K562 (cell line): ENCODE measurements at regions not wholly inside any gene's neighbourhood (a gene's known extent, or its start where the extent isn't known, plus 50 kb on each side); places are given as distances from the start of the nearest gene placed in this dataset.

ENCODE experiments used
- ATAC-seq: fragments of 200-7000 bp; cut with Tn5 transposase; 3 replicates; pipeline ENCODE4 v1.9.1; 2020; ENCODE audit warnings: moderate library complexity
- BruUV-seq: library from RNA; stranded (reverse); fragments of 400-500 nt; replicated peaks from 2 replicates; lab custom pipeline; 2021; lab: Mats Ljungman, UMichigan
- CTCF ChIA-PET: fragments of 300-600 bp; formaldehyde crosslinking; extraction: SDS; loops from one replicate; lab custom pipeline; 2021; ENCODE audit warnings: low intra/inter-chr PET ratio; lab: Yijun Ruan, JAX
- POLR2A ChIA-PET: fragments of 300-600, 350-650 bp; sonication (Branson Sonifier 250); formaldehyde crosslinking; extraction: SDS; loops from one replicate; lab custom pipeline; 2021; ENCODE audit warnings: antibody characterized with exemption, inconsistent platforms; lab: Yijun Ruan, JAX
- DNase-seq, 4 experiments: peaks; one replicate each; pipeline versions ENCODE4 v3.0.0 to v3.0.0-alpha.2; 2011 to 2018; ENCODE audit warnings: low spot score in 3 of 4, mixed read lengths in 3 of 4; ENCODE audit errors: extremely low read depth in 1 of 4
- FAIRE-seq: peaks from 2 replicates; lab custom pipeline; 2011; peaks lifted over from hg19 to GRCh38; lab: Jason Lieb, UNC
- H2AFZ ChIP-seq: 2 replicates; pipeline ENCODE4 v1.6.0; 2011; ENCODE audit warnings: low read depth, low read length, control low read depth, inconsistent platforms
- H3K27ac ChIP-seq: fragments of 200-600 bp; 3 replicates; pipeline ENCODE4 v1.8.0; 2011; ENCODE audit warnings: low read depth, mild to moderate bottlenecking, control low read depth, inconsistent platforms, low read length, moderate library complexity, mixed read lengths; ENCODE audit errors: extremely low read depth
- H3K27me3 ChIP-seq, 2 experiments: fragments of 300-600 bp in 1 of 2; 2 replicates in 1 of 2; 3 replicates in 1 of 2; pipeline versions ENCODE4 v1.6.0 to v1.8.0; 2011; ENCODE audit warnings: inconsistent platforms in 2 of 2, low read length in 2 of 2, mild to moderate bottlenecking in 1 of 2, mixed read lengths in 1 of 2, moderate library complexity in 1 of 2; ENCODE audit not compliant: control insufficient read depth in 2 of 2, insufficient read depth in 2 of 2
- H3K36me3 ChIP-seq: fragments of 300-600 bp; 3 replicates; pipeline ENCODE4 v1.8.0; 2011; ENCODE audit warnings: mild to moderate bottlenecking, low read length, inconsistent platforms; ENCODE audit not compliant: control insufficient read depth, insufficient read depth
- H3K4me1 ChIP-seq, 2 experiments: fragments of 200-600 bp in 1 of 2; replicated peaks in 1 of 2; 2 replicates in 1 of 2; 3 replicates in 1 of 2; pipeline versions ENCODE4 v1.5.1 to v1.8.0; 2011; ENCODE audit warnings: inconsistent platforms in 2 of 2, low read length in 2 of 2, mild to moderate bottlenecking in 1 of 2, mixed read lengths in 1 of 2, moderate library complexity in 1 of 2; ENCODE audit not compliant: control insufficient read depth in 2 of 2, insufficient read depth in 2 of 2
- H3K4me2 ChIP-seq: 2 replicates; pipeline ENCODE4 v1.6.1; 2011; ENCODE audit warnings: low read length, control low read depth, inconsistent platforms, mixed read lengths; ENCODE audit not compliant: insufficient read depth
- H3K4me3 ChIP-seq: fragments of 200-600 bp; sonication (generic), shearing (Covaris generic); 2 replicates; pipeline ENCODE4 v1.5.1; 2016; ENCODE audit warnings: control low read depth, inconsistent platforms
- H3K79me2 ChIP-seq: fragments of 200-600 bp; 3 replicates; pipeline ENCODE4 v1.8.0; 2011; ENCODE audit warnings: low read length, inconsistent platforms; ENCODE audit not compliant: control insufficient read depth, insufficient read depth
- H3K9ac ChIP-seq, 2 experiments: 2 replicates each; pipeline versions ENCODE4 v1.6.0 to v1.6.1; 2011; ENCODE audit warnings: low read depth in 2 of 2, low read length in 2 of 2, control low read depth in 1 of 2, inconsistent platforms in 1 of 2, mild to moderate bottlenecking in 1 of 2, mixed read lengths in 1 of 2; ENCODE audit not compliant: insufficient read depth in 1 of 2
- H3K9me1 ChIP-seq: one replicate; pipeline ENCODE4 v1.6.0; 2011; ENCODE audit warnings: inconsistent platforms, mild to moderate bottlenecking, low read length, moderate library complexity; ENCODE audit not compliant: control insufficient read depth, insufficient read depth
- H3K9me3 ChIP-seq: replicated peaks from 2 replicates; pipeline ENCODE4 v1.5.1; 2011; ENCODE audit warnings: low read depth, low read length, inconsistent platforms; ENCODE audit not compliant: control insufficient read depth, insufficient read depth
- H4K20me1 ChIP-seq: replicated peaks from 2 replicates; pipeline ENCODE4 v1.6.1; 2011; ENCODE audit warnings: low read length, inconsistent platforms, mixed read lengths; ENCODE audit not compliant: control insufficient read depth, insufficient read depth
- BRD9 ChIP-seq: fragments of 450-650 bp; IDR thresholded peaks from 2 replicates; pipeline ENCODE4 v1.6.1; 2018; ENCODE audit warnings: low read depth; ENCODE audit not compliant: partially characterized antibody
- EGR1 ChIP-seq: fragments of 450-650 bp; conservative IDR thresholded peaks from 2 replicates; pipeline ENCODE4 v1.6.1; 2017; ENCODE audit warnings: mild to moderate bottlenecking
- PHF8 ChIP-seq: fragments of 200-600 bp; sonication (generic); IDR thresholded peaks from 2 replicates; pipeline ENCODE4 v1.6.1; 2012; ENCODE audit warnings: mixed run types, mild to moderate bottlenecking, inconsistent platforms, low read length, moderate library complexity, borderline replicate concordance
- WGBS: fragments of 100-300 bp; shearing (Covaris generic); methylation state at CpG from one replicate; pipeline ENCODE4 v1.1.6; 2016; ENCODE audit warnings: low coverage, mixed read lengths; ENCODE audit not compliant: insufficient coverage; ENCODE audit errors: missing lambda C conversion rate; 5-methylcytosine and 5-hydroxymethylcytosine counted together
- in situ Hi-C: fragments of 300-500 bp; cut with MboI; formaldehyde crosslinking; loops from 4 replicates; pipeline ENCODE4 v1.15.0; 2018; ENCODE audit warnings: inconsistent platforms, mixed read lengths
- intact Hi-C: fragments of 100-400 bp; cut with micrococcal nuclease; formaldehyde crosslinking; loops from 2 replicates; pipeline ENCODE4 v1.14.2; 2022
- TF ChIP-seq, protein P1 (sequence below): sonication (generic); formaldehyde crosslinking; IDR thresholded peaks from 2 replicates; pipeline ENCODE4 v1.8.1; 2023; ENCODE audit warnings: missing genetic modification reagents, mild to moderate bottlenecking, borderline replicate concordance

DNA sequence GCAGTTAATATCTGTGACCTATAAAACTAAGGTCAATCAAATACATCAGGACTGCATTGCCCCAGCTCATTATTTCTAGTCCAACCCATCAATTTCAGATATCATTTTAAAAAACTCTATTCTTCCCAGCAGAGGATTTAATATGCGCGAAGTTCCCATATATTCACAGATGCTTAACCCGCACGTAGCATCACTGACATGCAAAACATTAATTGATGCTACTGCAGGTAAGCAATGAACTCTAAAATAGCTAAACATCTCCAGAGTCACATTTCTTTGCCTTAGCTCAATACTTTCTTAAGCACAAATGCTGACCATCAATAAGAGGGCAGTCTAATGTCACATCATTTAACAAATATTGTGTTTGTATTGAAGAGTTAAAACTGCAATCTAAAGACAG is 586.6 kb upstream of the CDH18 start:
- intact Hi-C loops: no loop called here
- no peak overlapping the region for H2AFZ ChIP-seq
- H3K4me2 ChIP-seq: no peak overlapping the region
- TF ChIP-seq EGR1 (no peak), BRD9 (no peak), PHF8 (no peak)
- TF ChIP-seq, protein P1, sequence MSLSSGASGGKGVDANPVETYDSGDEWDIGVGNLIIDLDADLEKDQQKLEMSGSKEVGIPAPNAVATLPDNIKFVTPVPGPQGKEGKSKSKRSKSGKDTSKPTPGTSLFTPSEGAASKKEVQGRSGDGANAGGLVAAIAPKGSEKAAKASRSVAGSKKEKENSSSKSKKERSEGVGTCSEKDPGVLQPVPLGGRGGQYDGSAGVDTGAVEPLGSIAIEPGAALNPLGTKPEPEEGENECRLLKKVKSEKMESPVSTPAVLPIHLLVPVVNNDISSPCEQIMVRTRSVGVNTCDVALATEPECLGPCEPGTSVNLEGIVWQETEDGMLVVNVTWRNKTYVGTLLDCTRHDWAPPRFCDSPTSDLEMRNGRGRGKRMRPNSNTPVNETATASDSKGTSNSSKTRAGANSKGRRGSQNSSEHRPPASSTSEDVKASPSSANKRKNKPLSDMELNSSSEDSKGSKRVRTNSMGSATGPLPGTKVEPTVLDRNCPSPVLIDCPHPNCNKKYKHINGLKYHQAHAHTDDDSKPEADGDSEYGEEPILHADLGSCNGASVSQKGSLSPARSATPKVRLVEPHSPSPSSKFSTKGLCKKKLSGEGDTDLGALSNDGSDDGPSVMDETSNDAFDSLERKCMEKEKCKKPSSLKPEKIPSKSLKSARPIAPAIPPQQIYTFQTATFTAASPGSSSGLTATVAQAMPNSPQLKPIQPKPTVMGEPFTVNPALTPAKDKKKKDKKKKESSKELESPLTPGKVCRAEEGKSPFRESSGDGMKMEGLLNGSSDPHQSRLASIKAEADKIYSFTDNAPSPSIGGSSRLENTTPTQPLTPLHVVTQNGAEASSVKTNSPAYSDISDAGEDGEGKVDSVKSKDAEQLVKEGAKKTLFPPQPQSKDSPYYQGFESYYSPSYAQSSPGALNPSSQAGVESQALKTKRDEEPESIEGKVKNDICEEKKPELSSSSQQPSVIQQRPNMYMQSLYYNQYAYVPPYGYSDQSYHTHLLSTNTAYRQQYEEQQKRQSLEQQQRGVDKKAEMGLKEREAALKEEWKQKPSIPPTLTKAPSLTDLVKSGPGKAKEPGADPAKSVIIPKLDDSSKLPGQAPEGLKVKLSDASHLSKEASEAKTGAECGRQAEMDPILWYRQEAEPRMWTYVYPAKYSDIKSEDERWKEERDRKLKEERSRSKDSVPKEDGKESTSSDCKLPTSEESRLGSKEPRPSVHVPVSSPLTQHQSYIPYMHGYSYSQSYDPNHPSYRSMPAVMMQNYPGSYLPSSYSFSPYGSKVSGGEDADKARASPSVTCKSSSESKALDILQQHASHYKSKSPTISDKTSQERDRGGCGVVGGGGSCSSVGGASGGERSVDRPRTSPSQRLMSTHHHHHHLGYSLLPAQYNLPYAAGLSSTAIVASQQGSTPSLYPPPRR (CRISPR knock-in tag): no peak
- TF ChIP-seq, all 486 proteins: peak for 0
- H3K9ac ChIP-seq: no peak overlapping the region
- in situ Hi-C loops: no loop called here
- FAIRE-seq (no peak), ATAC-seq (no peak), DNase-seq (no peak)
- H3K9me3 ChIP-seq: no peaks in the 10 kb centered on the region
- H3K27ac ChIP-seq: no peak overlapping the region
- no peaks in the 10 kb centered on the region for H3K27me3 ChIP-seq
- H4K20me1 ChIP-seq: no peaks in the 10 kb centered on the region
- H3K4me3 ChIP-seq: no peak overlapping the region
- no TSS peak for BruUV-seq
- WGBS: under 1% methylated on average over 4 of the region's 4 CpGs
- CTCF ChIA-PET: no interaction called here
- H3K36me3 ChIP-seq: no peaks in the 10 kb centered on the region
- POLR2A ChIA-PET: no interaction called here
- H3K4me1 ChIP-seq: no peaks in the 10 kb centered on the region
- no peaks in the 10 kb centered on the region for H3K9me1 ChIP-seq
- no peaks in the 10 kb centered on the region for H3K79me2 ChIP-seq
